GM18909 (cell line): ENCODE measurements at regions not wholly inside any gene's neighbourhood (a gene's known extent, or its start where the extent isn't known, plus 50 kb on each side); places are given as distances from the start of the nearest gene placed in this dataset.

ENCODE experiments used
- ATAC-seq: cut with Tn5 transposase; IDR thresholded peaks from one replicate; pipeline ENCODE4 v1.9.1; 2021; ENCODE audit warnings: mild to moderate bottlenecking; ENCODE audit not compliant: unreplicated experiment, poor library complexity

DNA sequence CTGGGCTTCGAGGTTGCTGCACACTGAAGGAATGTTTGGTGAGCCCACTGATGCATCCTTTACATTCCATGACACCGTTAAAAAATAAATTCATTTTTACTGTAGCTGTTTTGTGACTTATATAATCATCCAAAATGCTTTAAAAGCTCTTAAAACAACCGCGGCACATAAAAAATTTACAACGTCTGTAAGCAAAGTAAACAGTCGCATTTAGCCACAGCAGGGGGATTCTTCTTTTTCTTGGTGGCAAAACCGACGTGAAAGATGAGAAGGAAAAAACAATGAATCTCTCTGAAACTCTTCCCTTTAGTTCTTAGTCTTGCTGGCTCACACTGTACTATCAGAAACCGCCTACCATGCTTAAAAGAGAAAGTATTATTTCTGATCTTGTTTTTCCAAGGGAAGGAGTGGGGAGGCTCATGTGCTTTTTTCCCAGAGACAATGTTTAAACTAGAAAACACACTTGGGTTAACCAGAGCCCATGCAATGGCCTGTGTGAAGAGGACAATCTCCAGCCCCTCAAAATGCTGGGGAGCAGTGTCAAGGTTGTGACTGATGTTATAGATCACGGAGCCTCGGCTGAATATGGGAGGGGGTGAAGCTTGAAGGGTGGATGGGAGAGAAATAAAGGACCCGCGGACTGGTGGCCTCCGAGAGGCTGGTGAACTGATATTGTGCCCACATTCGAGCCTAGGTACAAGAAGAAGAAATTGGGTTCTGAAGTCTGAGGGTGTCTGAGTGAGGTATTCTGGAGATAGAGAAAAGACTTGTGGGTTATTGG, 91.1 kb downstream of the IRF8 start:
- ATAC-seq: no peak

DNA sequence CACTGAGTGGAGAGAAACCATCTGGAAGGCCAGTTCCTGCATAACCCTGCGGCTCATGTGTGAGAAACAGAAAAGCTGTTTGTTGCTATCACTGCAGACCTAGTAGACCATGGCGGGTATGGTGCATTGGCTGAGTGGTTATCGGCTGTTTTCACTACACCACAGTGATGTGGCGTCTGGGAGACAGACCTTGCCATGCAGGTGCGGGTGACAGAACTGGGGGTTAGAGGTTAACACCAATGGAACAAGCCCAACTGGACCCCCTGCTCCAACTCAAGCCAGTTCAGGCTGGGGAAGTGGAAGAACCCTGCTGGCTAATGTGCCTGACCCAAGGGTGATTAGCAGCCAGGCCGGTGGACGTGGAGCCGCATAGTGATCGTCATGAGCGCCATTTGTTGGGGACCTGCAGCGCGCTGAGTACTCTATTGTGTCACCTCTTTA, 91.9 kb downstream of the IRF8 start:
- no peak for ATAC-seq

DNA sequence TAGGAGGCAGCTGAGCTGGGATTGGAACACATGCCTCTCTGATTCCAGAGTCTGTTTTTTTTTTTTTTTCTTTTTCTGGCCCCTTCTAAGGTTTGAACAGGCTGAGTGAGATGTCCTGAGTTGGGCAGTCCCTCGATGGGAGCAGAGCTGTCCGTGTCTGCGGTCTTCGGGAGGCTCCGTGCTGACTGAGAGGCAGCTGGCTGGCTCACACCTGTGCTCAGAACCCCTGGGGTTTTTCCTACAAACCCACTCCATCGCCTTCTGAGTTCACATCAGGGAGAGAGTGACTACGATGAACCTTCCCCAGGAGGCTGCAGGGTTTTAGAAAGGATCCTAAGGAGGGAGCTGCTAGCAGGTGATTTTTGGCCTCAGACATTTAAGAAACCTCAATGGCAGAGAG, 92.5 kb downstream of the IRF8 start:
- ATAC-seq: no peak

DNA sequence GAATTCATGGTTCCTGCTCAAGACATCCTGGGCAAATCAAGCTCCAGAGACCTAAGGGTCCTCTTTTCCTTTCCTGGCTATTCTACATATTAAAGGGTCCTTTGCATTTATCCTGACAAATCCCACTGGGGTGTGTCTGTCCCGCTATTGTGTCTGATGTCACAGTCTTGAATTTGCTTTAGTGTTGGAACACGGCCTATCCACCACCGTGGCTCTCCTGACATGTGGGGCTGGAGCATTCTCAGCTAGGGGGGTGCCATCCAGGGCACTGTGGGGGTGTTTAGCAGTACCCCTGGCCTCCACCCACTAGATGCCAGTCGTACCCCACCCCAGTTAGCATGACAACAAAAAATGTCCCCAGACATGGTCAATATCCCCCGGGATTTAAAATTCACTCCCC, 92.9 kb downstream of the IRF8 start:
- no peak for ATAC-seq

DNA sequence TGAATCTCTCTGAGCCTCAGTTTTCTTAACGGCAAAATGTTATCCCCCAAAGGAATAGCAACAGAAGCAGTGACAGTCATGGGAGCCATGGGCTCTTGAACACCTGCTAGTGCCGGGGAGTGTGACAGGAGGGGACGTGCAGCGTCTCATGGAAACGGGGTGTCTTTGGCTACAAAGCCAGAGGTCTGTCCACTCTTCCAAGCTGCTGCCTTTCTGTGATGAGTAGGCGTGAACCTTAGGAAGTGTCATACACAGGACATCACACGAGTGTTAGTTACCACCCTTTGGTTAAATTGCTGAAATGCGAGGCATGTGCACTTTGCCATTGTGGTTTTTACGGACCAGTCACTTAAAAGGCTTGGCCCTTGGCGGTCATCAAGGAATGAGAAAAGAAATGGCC, 93.4 kb downstream of the IRF8 start:
- ATAC-seq: no peak

DNA sequence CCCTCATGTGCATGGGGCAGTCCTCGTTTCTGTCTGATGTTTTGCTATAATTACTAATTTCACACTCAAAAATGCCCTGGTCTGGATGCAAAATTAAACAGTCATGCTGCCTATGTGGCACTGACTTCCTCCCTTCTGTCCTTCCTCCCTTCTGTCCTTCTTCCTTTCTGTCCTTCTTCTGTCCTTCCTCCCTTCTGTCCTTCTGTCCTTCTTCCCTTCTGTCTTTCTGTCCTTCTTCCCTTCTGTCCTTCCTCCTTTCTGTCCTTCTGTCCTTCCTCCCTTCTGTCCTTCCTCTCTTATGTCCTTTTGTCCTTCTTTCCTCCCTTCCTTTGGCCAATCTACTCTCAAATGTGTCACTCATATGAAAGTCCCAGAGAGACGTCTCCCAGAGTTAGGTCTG, 93.8 kb downstream of the IRF8 start:
- ATAC-seq: no peak

DNA sequence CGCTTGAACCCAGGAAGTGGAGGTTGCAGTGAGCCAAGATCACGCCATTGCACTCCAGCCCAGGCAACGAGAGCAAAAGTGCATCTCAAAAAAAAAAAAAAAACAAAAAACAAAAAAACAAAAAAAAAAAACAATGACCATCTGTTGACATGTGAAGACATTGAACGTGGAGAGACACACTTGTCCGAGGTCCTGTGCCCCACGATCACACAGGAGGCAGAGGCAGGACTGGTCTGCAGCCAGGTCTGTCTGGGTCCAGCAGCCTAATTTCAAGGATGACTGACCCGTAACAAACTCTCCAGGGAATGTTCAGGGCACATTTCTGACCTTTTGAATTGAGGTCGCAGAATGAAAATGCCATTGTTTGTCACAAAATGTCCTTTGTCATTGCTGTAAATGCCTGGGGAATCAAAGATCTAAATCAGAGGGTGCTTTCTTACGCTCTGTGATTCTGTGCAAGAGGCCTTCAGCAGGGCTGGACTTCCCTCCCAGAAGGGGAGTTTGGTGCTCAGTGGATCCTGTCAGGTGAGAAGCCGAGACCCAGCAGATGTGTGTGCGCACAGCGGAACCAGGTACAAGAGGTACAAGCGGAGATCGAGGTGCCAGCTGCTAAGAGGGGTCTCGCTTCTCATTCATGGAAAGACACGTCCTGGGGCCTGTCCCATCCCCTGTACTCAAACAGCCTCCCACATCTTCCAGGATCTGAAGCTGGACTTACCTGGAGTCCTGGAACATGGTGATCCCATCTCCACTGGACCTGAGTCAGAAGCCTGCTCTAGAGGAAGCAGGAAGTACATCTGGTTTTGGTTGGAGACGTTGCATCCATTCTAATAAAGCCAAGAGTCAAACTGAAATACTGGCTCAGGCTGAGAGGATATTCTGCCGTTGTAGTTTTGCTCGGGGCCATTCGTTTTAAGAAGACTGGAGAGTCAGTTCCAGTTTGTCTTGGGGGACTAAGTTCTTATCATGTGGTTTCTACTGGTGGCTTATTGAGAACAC, 95.8 kb downstream of the IRF8 start:
- ATAC-seq: no peak

DNA sequence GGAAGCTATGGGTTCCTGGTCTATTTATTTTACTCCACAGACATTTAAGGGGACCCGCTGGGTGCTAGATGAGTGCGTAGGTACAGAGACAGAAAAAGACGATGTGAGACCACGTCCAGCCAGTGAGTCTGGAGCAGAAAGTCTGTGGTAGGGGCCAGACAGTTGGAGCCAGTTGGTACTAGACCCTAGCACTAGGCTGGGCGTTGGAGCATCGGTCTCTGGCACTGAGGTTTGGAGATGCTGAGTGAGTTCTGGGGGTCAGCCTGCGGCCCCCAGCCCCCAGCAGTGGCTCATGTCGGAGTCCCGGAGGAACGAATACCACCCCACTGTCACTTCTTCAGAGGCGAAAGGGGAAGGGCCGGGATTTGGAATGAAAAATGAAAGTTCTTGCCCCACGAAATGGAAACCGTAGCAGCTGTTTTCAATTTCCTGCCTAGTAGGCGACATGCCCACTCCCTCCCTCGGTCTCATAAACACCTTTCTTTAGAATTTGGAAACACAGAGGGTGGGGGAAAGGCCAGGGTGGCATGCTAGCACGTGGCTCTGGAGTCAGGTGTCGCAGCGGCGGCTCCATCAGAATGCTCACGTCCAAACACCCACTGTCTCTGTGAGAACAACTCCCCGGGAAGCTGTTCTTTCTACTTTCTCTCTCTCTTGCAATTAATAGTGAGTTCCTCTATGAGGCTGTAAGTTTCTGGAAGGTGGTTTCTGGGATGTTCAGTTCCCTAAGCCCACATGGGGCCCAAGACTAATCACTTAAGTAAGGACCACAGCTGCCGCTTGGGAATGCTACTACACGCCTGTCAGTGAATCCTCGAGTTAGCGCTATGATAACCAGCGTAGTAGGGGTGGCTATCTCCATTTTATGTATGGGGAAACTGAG, 96.8 kb downstream of the IRF8 start:
- peak; percentile 57 for ATAC-seq

DNA sequence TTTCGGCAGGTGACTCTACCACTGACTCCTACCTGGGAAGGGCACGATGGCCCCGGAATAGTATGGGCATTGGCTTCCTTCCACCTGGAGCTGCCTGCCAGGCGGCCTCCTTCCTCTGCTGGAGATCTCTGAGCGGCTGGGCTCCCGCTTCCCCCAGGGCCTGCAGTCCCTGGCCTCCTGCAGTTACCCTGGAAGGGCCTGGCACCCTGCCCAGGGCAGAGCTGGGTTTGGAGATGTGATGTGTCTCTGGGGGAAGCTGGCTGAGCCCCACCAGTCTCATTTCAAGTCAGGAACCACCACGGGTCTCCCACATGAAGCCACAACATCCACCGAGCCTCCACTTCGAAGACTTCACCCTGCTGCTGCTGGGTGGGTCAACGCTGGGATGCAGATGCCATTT, 97.9 kb downstream of the IRF8 start:
- ATAC-seq: no peak

DNA sequence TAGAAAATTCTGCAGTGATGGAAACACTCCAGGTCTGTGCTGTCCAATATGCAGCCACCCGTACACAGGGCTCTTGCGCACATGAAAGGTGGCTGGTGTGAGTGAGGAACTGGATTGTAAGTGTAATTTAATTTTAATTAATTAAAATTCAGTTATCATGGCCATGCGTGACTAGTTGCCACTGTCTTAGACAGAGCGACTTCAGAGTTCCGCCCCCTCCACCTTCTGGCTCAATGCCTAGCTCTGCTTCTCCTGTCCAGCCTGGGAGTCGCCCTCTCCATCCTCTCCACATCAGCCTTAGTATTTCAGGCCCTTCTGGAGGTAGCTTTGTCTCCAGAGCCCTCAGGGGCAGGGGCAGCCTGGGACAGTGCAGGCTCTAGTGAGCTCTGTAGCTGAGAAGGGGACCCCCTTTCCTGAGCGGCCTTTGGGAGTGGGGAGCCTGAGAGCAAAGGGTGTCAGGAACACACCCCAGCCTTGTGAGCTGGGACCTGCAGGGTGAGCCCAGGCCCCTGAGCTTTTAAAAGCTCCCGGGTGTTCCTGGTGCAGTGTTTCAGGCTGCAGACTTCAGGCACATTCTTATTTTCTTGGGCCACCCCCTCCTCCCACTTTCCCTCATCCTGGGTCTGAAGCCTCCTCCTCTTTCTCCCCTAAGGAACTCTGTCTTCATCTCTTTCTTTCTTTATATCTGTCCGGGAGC, 99.4 kb downstream of the IRF8 start:
- no peak for ATAC-seq

DNA sequence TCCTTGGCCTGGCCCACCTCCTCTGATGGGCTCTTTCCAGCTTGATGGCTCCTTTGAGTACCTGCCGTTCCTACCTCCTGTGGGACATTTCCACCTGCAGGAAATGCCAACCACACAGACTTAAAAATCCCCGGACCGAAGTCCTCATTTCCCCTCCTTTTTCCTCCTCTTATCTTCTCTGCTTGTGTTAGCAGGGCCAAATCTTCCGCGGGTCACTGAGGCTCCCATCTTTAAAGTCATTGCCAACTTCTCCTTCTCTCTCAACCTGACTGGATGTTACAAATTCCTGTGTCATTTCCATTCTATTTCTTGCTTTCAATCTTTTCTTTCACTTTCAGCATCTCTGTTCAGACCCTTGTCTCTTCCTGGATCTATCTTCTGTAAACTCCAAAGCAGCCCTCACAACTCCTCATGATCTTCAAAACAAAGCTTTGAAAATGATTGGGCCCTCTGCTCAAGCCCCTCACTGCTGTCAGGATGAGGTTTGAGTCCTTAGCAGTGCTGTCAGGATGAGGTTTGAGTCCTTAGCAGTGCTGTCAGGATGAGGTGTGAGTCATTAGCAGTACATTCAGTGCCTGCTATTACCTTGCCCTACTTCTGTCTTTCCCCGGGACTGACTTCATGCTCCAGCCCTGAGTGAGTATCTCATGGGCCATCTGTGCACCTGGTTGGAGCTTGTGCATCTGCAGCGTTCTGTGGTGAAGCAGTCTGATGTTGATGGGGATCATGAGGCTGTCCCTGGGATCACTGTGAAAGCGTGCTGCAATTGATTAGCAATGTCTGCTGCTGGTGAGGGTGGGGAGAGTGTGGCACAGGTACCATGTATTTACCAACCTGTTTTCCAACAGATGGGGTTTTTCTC, 100.1 kb downstream of the IRF8 start:
- no peak for ATAC-seq

DNA sequence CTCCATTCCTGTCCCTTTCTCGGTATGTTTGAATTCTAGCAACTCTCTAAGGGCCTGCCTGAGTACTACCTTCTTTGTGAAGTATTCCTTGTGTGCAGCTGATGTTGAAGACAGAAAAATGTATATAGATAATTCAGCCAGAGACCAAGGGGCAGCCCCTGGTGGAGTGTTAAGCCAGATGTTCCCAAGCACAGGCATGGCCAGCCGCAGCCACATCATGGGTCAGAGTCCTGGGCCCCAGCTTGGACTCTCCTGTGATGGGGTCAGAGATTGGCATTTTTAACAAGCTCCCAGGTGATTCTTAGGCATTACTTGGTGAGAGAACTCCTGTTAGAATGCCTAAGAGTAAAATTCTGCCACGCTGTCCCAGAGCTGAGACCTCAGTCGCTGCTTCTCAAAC, 100.8 kb downstream of the IRF8 start:
- no peak for ATAC-seq

DNA sequence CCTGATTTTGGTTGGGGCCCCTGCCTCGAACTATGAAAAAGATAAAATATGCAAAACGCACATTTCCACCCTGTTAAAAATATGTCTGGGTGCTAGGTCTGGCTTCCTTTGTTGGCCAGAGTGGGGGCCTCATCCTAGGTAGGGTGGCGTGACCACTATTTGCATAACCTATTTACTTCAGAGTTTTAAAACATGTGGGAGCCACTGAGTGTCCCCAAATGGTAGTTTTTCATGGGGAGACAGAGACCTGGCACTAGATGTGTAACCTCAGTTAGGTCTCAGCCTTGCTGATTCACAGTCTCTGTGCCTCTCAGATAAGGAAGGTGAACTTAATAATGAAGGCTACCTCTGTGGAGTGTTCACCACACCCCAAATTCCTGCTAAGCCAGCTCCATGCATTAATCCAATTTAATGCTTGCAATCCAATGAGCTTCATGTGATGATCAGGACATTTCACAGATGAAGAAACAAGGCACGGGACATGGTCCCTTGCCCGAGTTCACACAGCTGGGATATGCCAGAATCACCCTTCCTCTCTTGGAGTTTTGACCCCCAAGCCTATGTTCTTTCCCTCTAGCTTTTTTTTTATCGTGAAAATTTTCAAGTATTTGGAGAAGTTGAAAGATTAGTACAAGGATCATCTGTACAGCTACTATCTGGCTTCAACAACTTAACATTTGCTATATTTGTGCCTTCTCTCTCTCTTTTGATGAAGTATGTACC, 103.4 kb downstream of the IRF8 start:
- ATAC-seq: no peak

DNA sequence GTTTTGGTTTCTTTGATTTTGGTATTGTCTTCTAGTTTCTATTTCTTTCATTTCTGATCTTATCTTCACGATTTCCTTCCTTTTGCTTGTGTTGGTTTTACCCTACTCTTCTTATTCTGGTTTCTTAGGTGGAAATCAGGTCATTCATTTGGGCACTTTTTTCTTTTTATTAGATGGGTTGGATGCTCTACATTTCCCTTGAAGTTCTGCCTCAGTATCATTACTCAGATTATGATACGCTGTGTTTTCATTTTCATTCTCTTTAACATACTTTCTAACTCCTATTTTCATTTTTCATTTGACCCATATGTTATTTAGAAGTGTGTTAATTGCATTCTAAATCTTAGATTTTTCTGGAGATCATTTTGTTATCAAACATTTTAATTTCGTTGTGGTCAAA, 108.6 kb downstream of the IRF8 start:
- no peak for ATAC-seq

DNA sequence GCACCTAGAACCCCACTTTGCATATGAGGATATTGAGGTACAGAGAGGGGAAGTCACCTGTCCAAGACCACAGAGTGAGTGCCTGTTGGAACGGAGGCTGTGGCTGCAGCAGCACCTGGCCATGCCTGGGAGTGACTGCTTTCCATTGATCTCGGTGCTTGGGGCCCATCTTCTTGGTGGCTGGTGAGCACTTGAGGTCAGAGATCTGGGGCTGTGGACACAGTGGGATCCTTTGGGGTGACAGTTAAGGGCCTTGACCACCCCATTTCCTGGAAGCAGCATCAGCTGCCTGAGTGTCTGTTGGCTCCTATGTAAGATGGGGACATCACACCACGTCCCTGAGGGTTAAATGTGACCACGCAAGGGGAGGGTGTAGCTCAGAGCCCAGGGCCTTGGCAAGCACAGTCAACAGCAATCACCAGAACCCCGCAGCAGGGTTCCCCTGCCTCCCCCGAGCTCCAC, 111.7 kb downstream of the IRF8 start:
- no peak for ATAC-seq

DNA sequence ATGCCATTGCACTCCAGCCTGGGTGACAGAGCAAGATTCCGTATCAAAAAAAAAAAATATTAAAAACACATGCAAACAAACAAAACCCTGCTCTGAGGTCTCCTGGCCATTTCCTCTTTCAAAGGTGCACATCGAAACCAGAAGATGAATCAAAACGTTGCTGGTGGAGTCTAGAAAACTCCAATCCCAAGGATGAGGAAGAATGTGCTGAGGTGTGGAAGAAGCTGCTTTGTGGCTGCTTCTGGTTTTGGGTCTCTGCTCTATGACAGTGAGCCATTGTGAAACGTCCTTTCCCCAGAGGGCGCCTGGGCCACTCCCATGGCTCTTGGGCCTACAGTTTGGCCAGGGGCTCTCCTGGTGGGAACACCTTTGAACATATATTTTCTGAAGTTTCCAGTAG, 112.6 kb downstream of the IRF8 start:
- ATAC-seq: no peak

DNA sequence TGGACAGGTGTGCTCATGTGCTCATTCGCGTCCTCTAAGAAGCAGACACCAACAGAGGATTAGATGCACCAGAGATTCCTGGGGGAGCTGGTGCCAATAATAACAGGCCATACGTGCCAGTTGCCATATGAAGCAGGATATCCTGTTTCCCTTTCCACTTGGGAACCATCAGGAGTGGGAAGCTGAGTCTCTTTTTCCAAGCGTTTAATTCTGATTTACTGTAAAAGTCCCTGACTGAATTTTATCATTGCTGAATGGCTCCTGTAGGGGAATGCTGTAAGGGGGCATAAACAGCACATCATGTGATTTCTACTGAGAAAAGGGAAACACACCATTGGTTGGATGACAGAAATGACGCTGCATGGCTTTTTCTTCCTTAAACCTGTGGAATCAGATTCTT, 113.3 kb downstream of the IRF8 start:
- no peak for ATAC-seq

DNA sequence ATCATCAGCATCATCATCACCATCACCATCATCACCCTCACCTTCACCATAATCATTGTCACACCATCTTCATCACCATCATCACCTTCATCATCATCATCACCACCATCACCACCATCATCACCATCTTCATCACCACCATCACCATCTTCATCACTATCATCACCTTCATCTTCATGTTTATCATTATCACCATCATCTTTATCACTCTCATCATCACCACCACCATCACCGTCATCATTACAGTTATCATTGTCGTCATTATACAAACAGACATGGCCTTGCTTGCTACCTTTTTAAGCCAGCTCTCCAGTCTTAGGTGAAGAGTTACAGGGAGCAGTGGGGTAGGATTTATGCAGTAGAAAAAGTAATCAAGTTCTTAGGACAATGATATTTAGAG, 114.9 kb downstream of the IRF8 start:
- ATAC-seq: no peak
